ENCODE measurements at regions not wholly inside any gene's neighbourhood (a gene's known extent, or its start where the extent isn't known, plus 50 kb on each side); places are given as distances from the start of the nearest gene placed in this dataset.
A peak's percentile ranks its signal among the peaks of the same experiment; 100 is the strongest.

DNA sequence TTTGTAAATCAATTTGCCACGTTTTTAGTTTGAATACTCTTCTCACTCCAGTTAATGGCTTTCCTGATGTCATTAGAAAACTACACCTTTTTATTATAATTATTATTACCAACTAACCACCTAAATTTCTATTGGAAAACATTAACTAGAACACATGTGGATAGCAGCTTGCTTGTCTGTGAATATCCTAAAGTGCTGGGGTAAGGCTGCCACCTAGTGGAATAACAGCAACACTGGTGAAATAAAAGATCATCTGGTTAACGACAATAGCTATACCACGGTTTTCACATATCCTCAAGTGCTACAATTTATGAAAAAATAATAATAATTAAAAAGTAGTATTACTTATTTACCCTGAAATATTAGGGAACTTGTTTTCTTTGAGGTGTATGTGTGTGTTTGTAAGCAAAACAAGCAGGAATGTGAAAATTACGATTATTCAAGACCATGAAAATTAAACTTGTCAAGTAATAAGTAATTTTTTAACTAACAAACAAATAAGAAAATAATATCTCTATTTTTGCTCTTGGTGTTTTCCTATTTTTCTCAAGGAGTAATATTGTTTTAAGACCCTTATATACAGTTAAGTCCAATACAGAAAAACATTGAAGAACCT lies 130.1 kb upstream of the TECRL start:
- CTCF ChIA-PET: interaction anchor here (0.6 to 1.1 kb wide), 5 partner anchors 9 to 632 kb away, joined by 4 to 7 read pairs (median 6); no protein-coding TSS in a partner anchor
- dilution Hi-C loops (cut with HindIII; ENCODE audit: low sequenced_read_pairs, unreplicated experiment): no loop called here
- WGBS, 2 experiments (ENCODE audit: extremely low coverage in 2 of 2, insufficient read length in 1 of 2): no CpG with 5 or more reads among the region's 4 CpGs
- Histone ChIP-seq H3K79me1 (ENCODE audit: low read depth in 1 of 2, low read length in 2 of 2) (no peaks in the 10 kb centered on the region), H3K14ac (replicated peaks; ENCODE audit: low read depth, low read length) (no peak overlapping the region), H3K4me1 (ENCODE audit: control insufficient read depth, insufficient read depth, low read length) (no peaks in the 10 kb centered on the region), H3K56ac (ENCODE audit: extremely low read depth, insufficient read depth, low read length) (no peak overlapping the region), H3K9me1 (ENCODE audit: insufficient read depth, low read length) (no peaks in the 10 kb centered on the region), H3K36me3 (ENCODE audit: control insufficient read depth, insufficient read depth, low read length) (no peaks in the 10 kb centered on the region), H3K27ac (ENCODE audit: insufficient read depth, low read length) (no peak overlapping the region), H4K8ac (ENCODE audit: low read depth in 2 of 2, low read length in 2 of 2) (no peak overlapping the region), H2AFZ (replicated peaks; ENCODE audit: low read length, poor library complexity) (no peak overlapping the region), H3K9ac (ENCODE audit: low read depth, low read length) (no peak overlapping the region), H2BK15ac (ENCODE audit: low read depth, low read length) (no peak overlapping the region), H3K4me2 (ENCODE audit: low read depth, low read length) (no peak overlapping the region), H4K91ac (ENCODE audit: insufficient read depth, low read depth, low read length) (no peak overlapping the region), H3K4ac (ENCODE audit: low read depth, low read length) (no peak overlapping the region), H3K4me3 (ENCODE audit: insufficient read depth, low read depth, low read length) (no peak overlapping the region), H3K23ac (ENCODE audit: low read depth, low read length) (no peak overlapping the region), H2AK5ac (ENCODE audit: low read depth, low read length) (no peak overlapping the region), H3K9me3 (ENCODE audit: control insufficient read depth, insufficient read depth, low read length) (no peaks in the 10 kb centered on the region), H3K27me3 (ENCODE audit: control insufficient read depth, insufficient read depth, low read length) (no peaks in the 10 kb centered on the region), H2BK5ac (ENCODE audit: low read depth, low read length, poor library complexity, severe bottlenecking) (no peak overlapping the region), H2BK120ac (ENCODE audit: low read depth, low read length) (no peak overlapping the region), H4K20me1 (ENCODE audit: insufficient read depth, low read length) (no peaks in the 10 kb centered on the region), H2AK9ac (replicated peaks; ENCODE audit: low read depth, low read length, poor library complexity) (no peak overlapping the region), H3K18ac (ENCODE audit: low read depth, low read length) (no peak overlapping the region), H4K5ac (ENCODE audit: low read depth, low read length) (no peak overlapping the region), H2BK20ac (ENCODE audit: low read depth, low read length) (no peak overlapping the region)
- ATAC-seq (ENCODE audit: low read depth): peak; percentile 60; the same call in 1 of the 2 replicates
- POLR2A ChIA-PET (ENCODE audit: unreplicated experiment): no interaction called here
- peak; percentile 49 for DNase-seq
- TF ChIP-seq SMC3 (IDR thresholded peaks at IDR 0.05; ENCODE audit: low read depth, low read length) (peak; percentile 34), MAFK (IDR thresholded peaks at IDR 0.05; ENCODE audit: low read depth, low read length) (no peak), RAD21 (IDR thresholded peaks at IDR 0.05; ENCODE audit: low read length) (peak; percentile 75)
- TF ChIP-seq, protein P1, sequence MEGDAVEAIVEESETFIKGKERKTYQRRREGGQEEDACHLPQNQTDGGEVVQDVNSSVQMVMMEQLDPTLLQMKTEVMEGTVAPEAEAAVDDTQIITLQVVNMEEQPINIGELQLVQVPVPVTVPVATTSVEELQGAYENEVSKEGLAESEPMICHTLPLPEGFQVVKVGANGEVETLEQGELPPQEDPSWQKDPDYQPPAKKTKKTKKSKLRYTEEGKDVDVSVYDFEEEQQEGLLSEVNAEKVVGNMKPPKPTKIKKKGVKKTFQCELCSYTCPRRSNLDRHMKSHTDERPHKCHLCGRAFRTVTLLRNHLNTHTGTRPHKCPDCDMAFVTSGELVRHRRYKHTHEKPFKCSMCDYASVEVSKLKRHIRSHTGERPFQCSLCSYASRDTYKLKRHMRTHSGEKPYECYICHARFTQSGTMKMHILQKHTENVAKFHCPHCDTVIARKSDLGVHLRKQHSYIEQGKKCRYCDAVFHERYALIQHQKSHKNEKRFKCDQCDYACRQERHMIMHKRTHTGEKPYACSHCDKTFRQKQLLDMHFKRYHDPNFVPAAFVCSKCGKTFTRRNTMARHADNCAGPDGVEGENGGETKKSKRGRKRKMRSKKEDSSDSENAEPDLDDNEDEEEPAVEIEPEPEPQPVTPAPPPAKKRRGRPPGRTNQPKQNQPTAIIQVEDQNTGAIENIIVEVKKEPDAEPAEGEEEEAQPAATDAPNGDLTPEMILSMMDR (conservative IDR thresholded peaks at IDR 0.05; ENCODE audit: low read depth, low read length): peak; percentile 73
- BruUV-seq (replicated peaks): no TSS peak
- intact Hi-C loops (cut with micrococcal nuclease): loop anchor here (1.0 kb wide), 1 partner anchor 381 kb away; no protein-coding TSS in a partner anchor
- in situ Hi-C loops (cut with MboI; ENCODE audit: low sequenced_read_pairs): no loop called here

Measured in IMR-90 (cell line).